Heart left ventricle (tissue), 16 donors: ENCODE measurements at regions not wholly inside any gene's neighbourhood (a gene's known extent, or its start where the extent isn't known, plus 50 kb on each side); places are given as distances from the start of the nearest gene placed in this dataset.

ENCODE experiments used
- ATAC-seq, 4 donors: fragments of 200-7000 bp; cut with Tn5 transposase; one replicate each; pipeline ENCODE4 v1.9.1; 2020 to 2022; ENCODE audit warnings: moderate library complexity in 4 of 4, mild to moderate bottlenecking in 3 of 4, moderate number of reproducible peaks in 1 of 4
- DNase-seq, 5 donors: peaks; one replicate each; pipeline ENCODE4 v3.0.0-alpha.2; 2020
- H3K27ac ChIP-seq, 12 donors: fragments of 200-600 bp; sonication (generic) in 4 of 12; one replicate each; pipeline versions ENCODE4 v1.5.0 to v1.8.0; 2016 to 2022; ENCODE audit warnings: mild to moderate bottlenecking in 2 of 12
- H3K27me3 ChIP-seq, 9 donors: fragments of 200-600 bp; sonication (generic) in 2 of 9; one replicate each; pipeline versions ENCODE4 v1.5.1 to v1.8.0; 2016 to 2022; ENCODE audit warnings: mild to moderate bottlenecking in 3 of 9
- H3K36me3 ChIP-seq, 9 donors: fragments of 200-600 bp; sonication (generic) in 2 of 9; one replicate each; pipeline versions ENCODE4 v1.5.0 to v1.8.0; 2018 to 2022; ENCODE audit warnings: mild to moderate bottlenecking in 2 of 9
- H3K4me1 ChIP-seq, 12 donors: fragments of 200-600 bp; sonication (generic) in 4 of 12; one replicate each; pipeline versions ENCODE4 v1.5.0 to v1.8.0; 2016 to 2022; ENCODE audit warnings: mild to moderate bottlenecking in 3 of 12
- H3K4me3 ChIP-seq, 12 donors: fragments of 200-600 bp; sonication (generic) in 4 of 12; one replicate each; pipeline versions ENCODE4 v1.5.0 to v1.8.0; 2017 to 2022; ENCODE audit warnings: mild to moderate bottlenecking in 9 of 12, moderate library complexity in 4 of 12
- H3K9me3 ChIP-seq, 12 donors: fragments of 200-600 bp; sonication (generic) in 4 of 12; one replicate each; pipeline versions ENCODE4 v1.5.0 to v1.8.0; 2016 to 2022; ENCODE audit warnings: mild to moderate bottlenecking in 1 of 12
- POLR2A ChIP-seq, 2 donors: fragments of 450-650 bp; IDR thresholded peaks; one replicate each; pipeline ENCODE4 v1.6.1; 2017; ENCODE audit warnings: antibody characterized with exemption in 2 of 2, mild to moderate bottlenecking in 2 of 2, moderate library complexity in 2 of 2
- WGBS, 4 donors: extraction: QIAGEN DNeasy Blood & Tissue Kit in 2 of 4; methylation state at CpG; one replicate each; pipeline versions ENCODE4 v1.1.5 to v1.1.7; 2013 to 2018; 5-methylcytosine and 5-hydroxymethylcytosine counted together
- intact Hi-C, 10 donors: fragments of 100-400 bp; cut with DNase I; formaldehyde crosslinking; loops; one replicate each; pipeline versions ENCODE4 v1.11.1 to v1.14.2; 2022
- TF ChIP-seq, protein P1 (sequence below), 12 donors: fragments of 200-600 bp; sonication (generic) in 4 of 12; IDR thresholded peaks; one replicate each; pipeline versions ENCODE4 v1.5.0 to v1.8.0; 2018 to 2022; ENCODE audit warnings: antibody characterized with exemption in 12 of 12, mild to moderate bottlenecking in 5 of 12
- donor health status: ischemic (EF 13 %, LVEDD 7.1; RV severe dilation, severe dysfunction).
- donor health status: healthy with polysubstance abuse.
- donor health status: DM: no; HTN: yes; CAD: no.
- donor health status: DM: no; HTN: no; CAD: no.
- donor health status: ischemic (EF 25% LVEDD 6.9; RV normal size, moderate dysfunction).
- donor health status: ischemic (EF 25% LVEDD 5.7; RV mildly dilated, moderate dysfunction).
- donor health status: healthy.
- donor health status: DM: yes; HTN: yes; CAD: no.
- donor health status: ischemic (EF 35%, LVEDD 5.7; RV mildly dilated, moderate dysfunction).
- donor health status: nonischemic (EF 11% LVEDD 7.7; RV severe dilation, severe dysfunction).
- donor health status: DM: yes; HTN: yes; CAD: no.
- donor health status: PGD.
- donor health status: ischemic (EF 29% LVEDD 5.4; RV normal size, mild dysfunction).
- donor health status: nonischemic (EF 23%, LVEDD 6.1; RV moderate dilation, normal function).

DNA sequence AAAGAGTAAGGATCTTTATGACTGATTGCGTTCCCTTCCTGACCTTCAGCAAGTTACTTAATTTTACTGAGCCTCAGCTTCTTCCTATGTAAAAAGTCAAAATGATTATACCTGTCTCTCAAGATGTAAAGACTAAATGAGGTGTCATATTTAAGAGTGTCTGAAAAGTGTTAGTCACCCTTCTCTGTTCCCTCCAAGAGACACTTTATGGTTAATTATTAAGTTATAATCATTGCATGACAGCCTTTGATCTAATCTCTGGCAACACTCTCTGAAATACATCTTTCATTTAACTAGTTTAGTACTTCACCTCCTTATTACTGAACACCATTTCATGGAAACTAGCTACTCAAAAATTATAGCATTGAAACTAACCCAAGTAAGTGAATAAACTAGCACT lies 54.8 kb downstream of the BMAL2 start:
- Histone ChIP-seq H3K9me3 (no peaks in the 10 kb centered on the region), H3K4me1 (no peaks in the 10 kb centered on the region), H3K27ac (no peak overlapping the region), H3K36me3 (no peaks in the 10 kb centered on the region), H3K27me3 (no peaks in the 10 kb centered on the region), H3K4me3 (no peak overlapping the region)
- intact Hi-C loops = no loop called here
- WGBS, 4 donors = 95 to 100% (median 98%) methylated on average over 1 of the region's 1 CpG
- no peak for DNase-seq
- ATAC-seq = no peak
- no peak for TF ChIP-seq POLR2A (IDR thresholded peaks at IDR 0.05)
- TF ChIP-seq, protein P1, sequence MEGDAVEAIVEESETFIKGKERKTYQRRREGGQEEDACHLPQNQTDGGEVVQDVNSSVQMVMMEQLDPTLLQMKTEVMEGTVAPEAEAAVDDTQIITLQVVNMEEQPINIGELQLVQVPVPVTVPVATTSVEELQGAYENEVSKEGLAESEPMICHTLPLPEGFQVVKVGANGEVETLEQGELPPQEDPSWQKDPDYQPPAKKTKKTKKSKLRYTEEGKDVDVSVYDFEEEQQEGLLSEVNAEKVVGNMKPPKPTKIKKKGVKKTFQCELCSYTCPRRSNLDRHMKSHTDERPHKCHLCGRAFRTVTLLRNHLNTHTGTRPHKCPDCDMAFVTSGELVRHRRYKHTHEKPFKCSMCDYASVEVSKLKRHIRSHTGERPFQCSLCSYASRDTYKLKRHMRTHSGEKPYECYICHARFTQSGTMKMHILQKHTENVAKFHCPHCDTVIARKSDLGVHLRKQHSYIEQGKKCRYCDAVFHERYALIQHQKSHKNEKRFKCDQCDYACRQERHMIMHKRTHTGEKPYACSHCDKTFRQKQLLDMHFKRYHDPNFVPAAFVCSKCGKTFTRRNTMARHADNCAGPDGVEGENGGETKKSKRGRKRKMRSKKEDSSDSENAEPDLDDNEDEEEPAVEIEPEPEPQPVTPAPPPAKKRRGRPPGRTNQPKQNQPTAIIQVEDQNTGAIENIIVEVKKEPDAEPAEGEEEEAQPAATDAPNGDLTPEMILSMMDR (IDR thresholded peaks at IDR 0.05) = no peak

DNA sequence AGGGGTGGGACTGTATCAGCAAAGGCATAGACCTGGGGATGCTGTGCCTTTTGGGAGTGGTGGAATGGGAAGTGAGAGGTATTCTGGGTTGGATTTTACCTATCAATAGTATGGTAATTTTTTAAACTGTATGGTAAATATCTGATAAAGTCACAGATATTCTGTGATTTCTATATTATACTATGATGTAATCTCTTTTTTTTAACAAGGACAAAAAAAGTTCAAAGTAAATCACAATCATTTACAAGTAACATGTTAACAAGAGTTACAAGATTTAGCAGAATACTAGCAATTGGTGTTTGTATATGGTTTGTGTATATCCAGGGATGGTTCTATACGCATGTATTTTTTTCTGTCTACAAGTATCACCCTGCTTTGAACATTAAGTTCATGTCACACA lies 56.0 kb downstream of the BMAL2 start:
- Histone ChIP-seq H3K36me3 (no peaks in the 10 kb centered on the region), H3K4me3 (no peak overlapping the region), H3K4me1 (no peaks in the 10 kb centered on the region), H3K9me3 (no peaks in the 10 kb centered on the region), H3K27ac (no peak overlapping the region), H3K27me3 (no peaks in the 10 kb centered on the region)
- no peak for TF ChIP-seq POLR2A (IDR thresholded peaks at IDR 0.05)
- TF ChIP-seq, protein P1 (IDR thresholded peaks at IDR 0.05) = no peak
- 96 to 100% (median 97%) methylated on average over 1 of the region's 1 CpG for WGBS, 4 donors
- intact Hi-C loops = no loop called here
- DNase-seq = no peak
- ATAC-seq = no peak

DNA sequence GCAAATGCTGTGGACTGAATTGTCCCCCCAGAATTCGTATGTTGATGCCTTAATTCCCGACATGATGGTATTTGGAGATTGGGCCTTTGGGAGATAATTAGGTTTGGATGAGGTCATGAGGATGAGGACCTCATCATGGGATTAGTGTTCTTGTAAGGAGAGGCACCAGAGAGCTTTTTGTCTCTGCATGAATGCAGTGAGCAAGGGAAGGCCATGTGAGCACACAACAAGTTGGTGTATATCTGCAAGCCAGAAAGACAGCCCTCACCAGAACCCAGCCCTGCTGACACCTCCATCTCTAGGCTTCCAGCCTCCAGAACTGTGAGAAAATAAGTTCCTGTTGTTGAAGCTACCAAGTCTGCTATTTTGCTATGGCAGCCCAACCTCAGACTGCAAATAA lies 51.9 kb upstream of the SMCO2 start:
- 88 to 98% (median 93%) methylated on average over 2 of the region's 2 CpGs for WGBS, 4 donors
- TF ChIP-seq POLR2A (IDR thresholded peaks at IDR 0.05) = no peak
- TF ChIP-seq, protein P1 (IDR thresholded peaks at IDR 0.05) = no peak
- no peaks in the 10 kb centered on the region for H3K27me3 ChIP-seq
- ATAC-seq (no peak), DNase-seq (no peak)
- intact Hi-C loops = no loop called here
- no peaks in the 10 kb centered on the region for H3K36me3 ChIP-seq
- no peak overlapping the region for H3K4me3 ChIP-seq
- H3K4me1 ChIP-seq = no peaks in the 10 kb centered on the region
- H3K27ac ChIP-seq = no peak overlapping the region
- H3K9me3 ChIP-seq = no peaks in the 10 kb centered on the region

DNA sequence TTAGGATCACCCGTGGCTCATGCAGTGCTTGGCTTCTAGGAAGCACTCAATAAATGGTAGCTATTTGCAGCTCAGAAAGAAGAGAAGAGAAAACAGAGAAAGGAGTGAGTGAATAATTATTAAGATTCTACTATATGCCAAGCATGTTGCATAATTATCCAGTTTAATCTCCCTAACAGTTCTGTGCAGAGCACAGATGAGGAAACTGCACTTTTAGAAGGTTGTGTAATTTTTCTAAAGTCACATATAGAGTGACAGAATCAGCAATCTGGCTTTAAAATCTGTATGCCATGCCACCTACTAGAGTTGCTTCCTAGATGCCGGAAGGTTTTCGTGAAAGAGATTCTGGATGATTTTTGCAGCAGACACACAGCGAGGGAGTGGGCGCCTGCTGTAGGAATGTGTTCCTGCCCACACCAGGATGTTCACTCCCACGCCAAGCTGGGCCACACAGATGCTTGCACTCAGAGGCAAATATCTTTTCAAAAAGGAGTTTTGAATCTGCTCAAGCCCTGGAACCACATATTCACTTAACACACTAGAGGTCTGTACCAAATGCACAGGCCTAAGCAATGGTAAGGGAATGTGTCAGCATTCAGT lies 50.2 kb upstream of the SMCO2 start:
- Histone ChIP-seq H3K9me3 (no peaks in the 10 kb centered on the region), H3K4me3 (no peak overlapping the region), H3K27ac (no peak overlapping the region), H3K36me3 (no peaks in the 10 kb centered on the region), H3K27me3 (no peaks in the 10 kb centered on the region), H3K4me1 (no peaks in the 10 kb centered on the region)
- 81 to 89% (median 84%) methylated on average over 6 of the region's 6 CpGs for WGBS, 4 donors
- DNase-seq = no peak
- TF ChIP-seq, protein P1 (IDR thresholded peaks at IDR 0.05) = no peak
- no peak for TF ChIP-seq POLR2A (IDR thresholded peaks at IDR 0.05)
- intact Hi-C loops = no loop called here
- no peak for ATAC-seq
